HepG2 (cell line): ENCODE measurements at regions not wholly inside any gene's neighbourhood (a gene's known extent, or its start where the extent isn't known, plus 50 kb on each side); places are given as distances from the start of the nearest gene placed in this dataset.

Experiments used
- ATAC-seq: fragments of 200-7000 bp; cut with Tn5 transposase; 3 replicates; pipeline ENCODE4 v1.9.1; 2020; ENCODE audit warnings: mild to moderate bottlenecking, moderate library complexity
- BruUV-seq: library from RNA; stranded (reverse); fragments of 400-500 nt; replicated peaks from 2 replicates; lab custom pipeline; 2021; lab: Mats Ljungman, UMichigan
- CTCF ChIA-PET: fragments of 300-600 bp; formaldehyde crosslinking; extraction: SDS; loops from one replicate; lab custom pipeline; 2021; ENCODE audit warnings: low total read pairs, inconsistent platforms, low intra/inter-chr PET ratio; lab: Yijun Ruan, JAX
- POLR2A ChIA-PET: fragments of 350-600 bp; sonication (Branson Sonifier 250); formaldehyde crosslinking; loops from one replicate; lab custom pipeline; 2020; ENCODE audit warnings: antibody characterized with exemption, inconsistent platforms; lab: Yijun Ruan, JAX
- DNase-seq: peaks from one replicate; pipeline ENCODE4 v3.0.0-alpha.2; 2015; ENCODE audit warnings: low spot score
- FAIRE-seq: peaks from 3 replicates; lab custom pipeline; 2011; peaks lifted over from hg19 to GRCh38; lab: Jason Lieb, UNC
- H2AFZ ChIP-seq: one replicate; pipeline ENCODE4 v1.6.1; 2011; ENCODE audit warnings: low read length, inconsistent platforms
- H3K27ac ChIP-seq: fragments of 300-600 bp; 3 replicates; pipeline ENCODE4 v1.8.0; 2011; ENCODE audit warnings: mixed run types, mild to moderate bottlenecking, mixed read lengths, low read length, inconsistent platforms; ENCODE audit not compliant: insufficient read depth; ENCODE audit errors: extremely low read length
- H3K27me3 ChIP-seq, 2 experiments: fragments of 200-600 bp in 1 of 2; 2 replicates in 1 of 2; 3 replicates in 1 of 2; pipeline versions ENCODE4 v1.6.0 to v1.8.0; 2011; ENCODE audit warnings: low read length in 2 of 2, mild to moderate bottlenecking in 2 of 2, moderate library complexity in 2 of 2, inconsistent platforms in 1 of 2; ENCODE audit not compliant: insufficient read depth in 2 of 2, control insufficient read depth in 1 of 2
- H3K36me3 ChIP-seq, 2 experiments: fragments of 200-600 bp in 1 of 2; replicated peaks in 1 of 2; 2 replicates in 1 of 2; 3 replicates in 1 of 2; pipeline versions ENCODE4 v1.5.1 to v1.8.0; 2011; ENCODE audit warnings: low read length in 2 of 2, inconsistent platforms in 1 of 2; ENCODE audit not compliant: insufficient read depth in 2 of 2, control insufficient read depth in 1 of 2
- H3K4me1 ChIP-seq: 2 replicates; pipeline ENCODE4 v1.5.1; 2012; ENCODE audit warnings: low read length, inconsistent platforms; ENCODE audit not compliant: insufficient read depth
- H3K4me2 ChIP-seq: 2 replicates; pipeline ENCODE4 v1.6.0; 2011; ENCODE audit warnings: low read depth, low read length, inconsistent platforms
- H3K4me3 ChIP-seq, 3 experiments: fragments of 200-600 bp in 1 of 3; sonication (generic), shearing (Covaris generic) in 1 of 3; replicated peaks in 1 of 3; 2 replicates each; pipeline ENCODE4 v1.5.1; 2011 to 2016; ENCODE audit warnings: low read length in 3 of 3, inconsistent platforms in 2 of 3, low read depth in 2 of 3, mild to moderate bottlenecking in 2 of 3, control low read depth in 1 of 3, mixed read lengths in 1 of 3; ENCODE audit not compliant: insufficient read depth in 1 of 3
- H3K79me2 ChIP-seq: one replicate; pipeline ENCODE4 v1.6.1; 2011; ENCODE audit warnings: low read length, inconsistent platforms; ENCODE audit not compliant: insufficient read depth
- H3K9ac ChIP-seq: 2 replicates; pipeline ENCODE4 v1.6.0; 2011; ENCODE audit warnings: mild to moderate bottlenecking, low read depth, low read length, inconsistent platforms; ENCODE audit not compliant: insufficient read depth
- H3K9me3 ChIP-seq: 2 replicates; pipeline ENCODE4 v1.5.1; 2012; ENCODE audit warnings: mild to moderate bottlenecking, low read length
- H4K20me1 ChIP-seq: 2 replicates; pipeline ENCODE4 v1.6.0; 2011; ENCODE audit warnings: inconsistent platforms, mild to moderate bottlenecking, low read length, moderate library complexity; ENCODE audit not compliant: insufficient read depth
- ARNT ChIP-seq: fragments of 450-650 bp; IDR thresholded peaks from 2 replicates; pipeline ENCODE4 v1.6.1; 2017
- ATM ChIP-seq: fragments of 450-650 bp; IDR thresholded peaks from 2 replicates; pipeline ENCODE4 v1.7.1; 2017; ENCODE audit warnings: mild to moderate bottlenecking, borderline replicate concordance
- ETV6 ChIP-seq: sonication (generic); formaldehyde crosslinking; conservative IDR thresholded peaks from 2 replicates; pipeline ENCODE4 v1.4.0; 2020; ENCODE audit warnings: missing genetic modification reagents
- ISL2 ChIP-seq: sonication (generic); formaldehyde crosslinking; IDR thresholded peaks from 2 replicates; pipeline ENCODE4 v1.5.0; 2020; ENCODE audit warnings: missing genetic modification reagents
- KDM2A ChIP-seq: sonication (generic); formaldehyde crosslinking; IDR thresholded peaks from 2 replicates; pipeline ENCODE4 v1.4.0; 2020; ENCODE audit warnings: low read depth, missing genetic modification reagents, borderline replicate concordance
- KLF6 ChIP-seq: IDR thresholded peaks from 2 replicates; pipeline ENCODE4 v1.8.0; 2016; ENCODE audit warnings: missing biosample characterization, missing genetic modification reagents
- MATR3 ChIP-seq: sonication (generic); formaldehyde crosslinking; IDR thresholded peaks from 2 replicates; pipeline ENCODE4 v1.4.0; 2020; ENCODE audit warnings: missing genetic modification reagents
- NCOA5 ChIP-seq: sonication (generic); formaldehyde crosslinking; IDR thresholded peaks from 2 replicates; pipeline ENCODE4 v1.4.0; 2020; ENCODE audit warnings: missing genetic modification reagents
- WGBS: methylation state at CpG from one replicate; pipeline ENCODE4 v1.1.6; 2017; ENCODE audit warnings: low lambda C conversion rate; 5-methylcytosine and 5-hydroxymethylcytosine counted together
- in situ Hi-C: cut with HindIII; loops from 2 replicates; pipeline ENCODE4 v1.10.0; 2017; ENCODE audit warnings: low pct_unique_long_range_greater_than_20kb; ENCODE audit not compliant: extremely low pct_ligation_motif_present
- intact Hi-C: fragments of 100-400 bp; cut with micrococcal nuclease; formaldehyde crosslinking; loops from one replicate; pipeline ENCODE4 v1.10.0; 2022; ENCODE audit not compliant: unreplicated experiment
- TF ChIP-seq, protein P1 (sequence below): sonication (generic); formaldehyde crosslinking; IDR thresholded peaks from 2 replicates; pipeline ENCODE4 v1.8.0; 2023; ENCODE audit warnings: mild to moderate bottlenecking, missing genetic modification reagents
- TF ChIP-seq, protein P2 (sequence below): sonication (generic); formaldehyde crosslinking; IDR thresholded peaks from 2 replicates; pipeline ENCODE4 v1.4.0; 2020; ENCODE audit warnings: missing genetic modification reagents
- TF ChIP-seq, protein P3 (sequence below): IDR thresholded peaks from 2 replicates; pipeline ENCODE4 v1.6.1; 2016; ENCODE audit warnings: missing compliant biosample characterization, missing genetic modification reagents, borderline replicate concordance
- TF ChIP-seq, protein P4 (sequence below): sonication (generic); formaldehyde crosslinking; IDR thresholded peaks from 2 replicates; pipeline ENCODE4 v1.4.0; 2020; ENCODE audit warnings: missing genetic modification reagents

GRCh38 chr17:71842986-71843385, 277.8 kb upstream of the SOX9 start:
- Histone ChIP-seq H4K20me1 (no peaks in the 10 kb centered on the region), H3K9ac (no peak overlapping the region), H3K9me3 (peaks cover 13% of the 10 kb centered on the region), H2AFZ (no peak overlapping the region), H3K79me2 (no peaks in the 10 kb centered on the region), H3K4me3 (no peak overlapping the region), H3K4me2 (no peak overlapping the region), H3K36me3 (no peaks in the 10 kb centered on the region), H3K27me3 (no peaks in the 10 kb centered on the region; a peak in 1 of 5 replicates), H3K4me1 (no peaks in the 10 kb centered on the region), H3K27ac (no peak overlapping the region)
- ATAC-seq (no peak), FAIRE-seq (no peak), DNase-seq (no peak)
- ChIA-PET CTCF (no interaction called here), POLR2A (no interaction called here)
- WGBS = 1% methylated on average over 3 of the region's 3 CpGs
- intact Hi-C loops = no loop called here
- TF ChIP-seq, protein P1, sequence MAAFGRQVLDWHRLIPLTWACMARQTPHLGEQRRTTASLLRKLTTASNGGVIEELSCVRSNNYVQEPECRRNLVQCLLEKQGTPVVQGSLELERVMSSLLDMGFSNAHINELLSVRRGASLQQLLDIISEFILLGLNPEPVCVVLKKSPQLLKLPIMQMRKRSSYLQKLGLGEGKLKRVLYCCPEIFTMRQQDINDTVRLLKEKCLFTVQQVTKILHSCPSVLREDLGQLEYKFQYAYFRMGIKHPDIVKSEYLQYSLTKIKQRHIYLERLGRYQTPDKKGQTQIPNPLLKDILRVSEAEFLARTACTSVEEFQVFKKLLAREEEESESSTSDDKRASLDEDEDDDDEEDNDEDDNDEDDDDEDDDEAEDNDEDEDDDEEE (CRISPR knock-in tag) = no peak
- TF ChIP-seq ATM (no peak), NCOA5 (CRISPR knock-in tag) (no peak), KDM2A (CRISPR knock-in tag) (no peak), ARNT (no peak), MATR3 (CRISPR knock-in tag) (no peak), KLF6 (CRISPR knock-in tag) (no peak), ISL2 (no peak), ETV6 (CRISPR knock-in tag) (no peak)
- TF ChIP-seq, protein P2, sequence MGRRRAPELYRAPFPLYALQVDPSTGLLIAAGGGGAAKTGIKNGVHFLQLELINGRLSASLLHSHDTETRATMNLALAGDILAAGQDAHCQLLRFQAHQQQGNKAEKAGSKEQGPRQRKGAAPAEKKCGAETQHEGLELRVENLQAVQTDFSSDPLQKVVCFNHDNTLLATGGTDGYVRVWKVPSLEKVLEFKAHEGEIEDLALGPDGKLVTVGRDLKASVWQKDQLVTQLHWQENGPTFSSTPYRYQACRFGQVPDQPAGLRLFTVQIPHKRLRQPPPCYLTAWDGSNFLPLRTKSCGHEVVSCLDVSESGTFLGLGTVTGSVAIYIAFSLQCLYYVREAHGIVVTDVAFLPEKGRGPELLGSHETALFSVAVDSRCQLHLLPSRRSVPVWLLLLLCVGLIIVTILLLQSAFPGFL = no peak
- TF ChIP-seq, protein P3, sequence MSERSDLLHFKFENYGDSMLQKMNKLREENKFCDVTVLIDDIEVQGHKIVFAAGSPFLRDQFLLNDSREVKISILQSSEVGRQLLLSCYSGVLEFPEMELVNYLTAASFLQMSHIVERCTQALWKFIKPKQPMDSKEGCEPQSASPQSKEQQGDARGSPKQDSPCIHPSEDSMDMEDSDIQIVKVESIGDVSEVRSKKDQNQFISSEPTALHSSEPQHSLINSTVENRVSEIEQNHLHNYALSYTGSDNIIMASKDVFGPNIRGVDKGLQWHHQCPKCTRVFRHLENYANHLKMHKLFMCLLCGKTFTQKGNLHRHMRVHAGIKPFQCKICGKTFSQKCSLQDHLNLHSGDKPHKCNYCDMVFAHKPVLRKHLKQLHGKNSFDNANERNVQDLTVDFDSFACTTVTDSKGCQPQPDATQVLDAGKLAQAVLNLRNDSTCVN = no peak
- TF ChIP-seq, protein P4, sequence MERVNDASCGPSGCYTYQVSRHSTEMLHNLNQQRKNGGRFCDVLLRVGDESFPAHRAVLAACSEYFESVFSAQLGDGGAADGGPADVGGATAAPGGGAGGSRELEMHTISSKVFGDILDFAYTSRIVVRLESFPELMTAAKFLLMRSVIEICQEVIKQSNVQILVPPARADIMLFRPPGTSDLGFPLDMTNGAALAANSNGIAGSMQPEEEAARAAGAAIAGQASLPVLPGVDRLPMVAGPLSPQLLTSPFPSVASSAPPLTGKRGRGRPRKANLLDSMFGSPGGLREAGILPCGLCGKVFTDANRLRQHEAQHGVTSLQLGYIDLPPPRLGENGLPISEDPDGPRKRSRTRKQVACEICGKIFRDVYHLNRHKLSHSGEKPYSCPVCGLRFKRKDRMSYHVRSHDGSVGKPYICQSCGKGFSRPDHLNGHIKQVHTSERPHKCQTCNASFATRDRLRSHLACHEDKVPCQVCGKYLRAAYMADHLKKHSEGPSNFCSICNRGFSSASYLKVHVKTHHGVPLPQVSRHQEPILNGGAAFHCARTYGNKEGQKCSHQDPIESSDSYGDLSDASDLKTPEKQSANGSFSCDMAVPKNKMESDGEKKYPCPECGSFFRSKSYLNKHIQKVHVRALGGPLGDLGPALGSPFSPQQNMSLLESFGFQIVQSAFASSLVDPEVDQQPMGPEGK (CRISPR knock-in tag) = no peak
- in situ Hi-C loops = no loop called here
- no TSS peak for BruUV-seq
